SK-N-SH (cell line): ENCODE measurements at regions not wholly inside any gene's neighbourhood (a gene's known extent, or its start where the extent isn't known, plus 50 kb on each side); places are given as distances from the start of the nearest gene placed in this dataset.

Source experiments
- CTCF ChIA-PET: fragments of 300-600, 350-600 bp; formaldehyde crosslinking; extraction: SDS; loops from one replicate; lab custom pipeline; 2021; lab: Yijun Ruan, JAX
- POLR2A ChIA-PET: fragments of 350-600 bp; sonication (Branson Sonifier 250); formaldehyde crosslinking; extraction: SDS; loops from one replicate; lab custom pipeline; 2020; ENCODE audit warnings: antibody characterized with exemption, inconsistent platforms; lab: Yijun Ruan, JAX
- DNase-seq: peaks from one replicate; pipeline ENCODE4 v3.0.0; 2012
- H2AFZ ChIP-seq: fragments of 200-600 bp; sonication (generic); 2 replicates; pipeline ENCODE4 v1.8.1; 2016; ENCODE audit warnings: antibody characterized with exemption, mild to moderate bottlenecking, low read depth
- H3F3A ChIP-seq: fragments of 200-600 bp; sonication (generic); replicated peaks from 2 replicates; pipeline ENCODE3; 2016; ENCODE audit warnings: antibody characterized with exemption, mild to moderate bottlenecking; ENCODE audit not compliant: insufficient read depth
- H3K27ac ChIP-seq, 2 experiments: fragments of 200-500 bp in 1 of 2; fragments of 200-600 bp in 1 of 2; sonication (Bioruptor generic) in 1 of 2; sonication (generic), shearing (Covaris generic) in 1 of 2; 2 replicates each; pipeline versions ENCODE4 v1.5.1 to v1.6.1; 2014 to 2016; ENCODE audit warnings: low read depth in 2 of 2, inconsistent platforms in 1 of 2, low read length in 1 of 2, mild to moderate bottlenecking in 1 of 2, mixed read lengths in 1 of 2
- H3K27me3 ChIP-seq: fragments of 200-600 bp; sonication (generic), shearing (Covaris generic); 2 replicates; pipeline ENCODE4 v1.6.1; 2016; ENCODE audit warnings: mixed run types; ENCODE audit not compliant: insufficient read depth
- H3K36me3 ChIP-seq, 2 experiments: fragments of 200-500 bp in 1 of 2; fragments of 200-600 bp in 1 of 2; sonication (Bioruptor generic) in 1 of 2; sonication (generic) in 1 of 2; replicated peaks in 1 of 2; 2 replicates each; pipeline versions ENCODE3 to v1.5.1; 2014 to 2016; ENCODE audit warnings: low read length in 1 of 2, mild to moderate bottlenecking in 1 of 2; ENCODE audit not compliant: insufficient read depth in 2 of 2, control insufficient read depth in 1 of 2
- H3K4me1 ChIP-seq, 2 experiments: fragments of 200-500 bp in 1 of 2; fragments of 200-600 bp in 1 of 2; sonication (Bioruptor generic) in 1 of 2; sonication (generic), shearing (Covaris generic) in 1 of 2; 2 replicates each; pipeline versions ENCODE4 v1.5.1 to v1.6.1; 2014 to 2016; ENCODE audit warnings: low read depth in 1 of 2, low read length in 1 of 2, mixed run types in 1 of 2; ENCODE audit not compliant: insufficient read depth in 2 of 2, control insufficient read depth in 1 of 2
- H3K4me2 ChIP-seq: fragments of 200-600 bp; sonication (generic), shearing (Covaris generic); 2 replicates; pipeline ENCODE4 v1.6.1; 2017; ENCODE audit warnings: mixed run types
- H3K4me3 ChIP-seq, 2 experiments: fragments of 200-500 bp in 1 of 2; fragments of 200-600 bp in 1 of 2; sonication (Bioruptor generic) in 1 of 2; sonication (generic), shearing (Covaris generic) in 1 of 2; 2 replicates each; pipeline versions ENCODE4 v1.5.1 to v1.8.1; 2014 to 2016; ENCODE audit warnings: low read depth in 2 of 2, inconsistent platforms in 1 of 2, low read length in 1 of 2, mild to moderate bottlenecking in 1 of 2, mixed read lengths in 1 of 2, moderate library complexity in 1 of 2
- H3K79me2 ChIP-seq: fragments of 200-600 bp; sonication (generic); 2 replicates; pipeline ENCODE4 v1.8.1; 2017; ENCODE audit warnings: mild to moderate bottlenecking; ENCODE audit not compliant: insufficient read depth
- H3K9ac ChIP-seq: fragments of 200-600 bp; sonication (generic); 2 replicates; pipeline ENCODE4 v1.6.1; 2017; ENCODE audit warnings: mixed run types
- H3K9me2 ChIP-seq: fragments of 200-600 bp; sonication (generic); 2 replicates; pipeline ENCODE4 v1.6.1; 2017; ENCODE audit warnings: mixed run types
- H3K9me3 ChIP-seq: fragments of 200-600 bp; sonication (generic); 2 replicates; pipeline ENCODE4 v1.6.1; 2017; ENCODE audit warnings: mixed run types, mild to moderate bottlenecking, moderate library complexity
- H4K20me1 ChIP-seq: fragments of 200-600 bp; sonication (generic); 2 replicates; pipeline ENCODE4 v1.6.1; 2017; ENCODE audit warnings: mild to moderate bottlenecking, mixed run types; ENCODE audit not compliant: insufficient read depth
- CHD2 ChIP-seq: fragments of 150-350 bp; IDR thresholded peaks from 2 replicates; pipeline ENCODE4 v1.6.1; 2018; ENCODE audit warnings: low read length; ENCODE audit not compliant: partially characterized antibody
- ELF1 ChIP-seq: IDR thresholded peaks from 2 replicates; pipeline ENCODE4 v1.4.0; 2012
- EP300 ChIP-seq, 2 experiments: IDR thresholded peaks; 2 replicates each; pipeline versions ENCODE4 v1.4.0 to v1.6.1; 2012; ENCODE audit warnings: borderline replicate concordance in 1 of 2, low read depth in 1 of 2, low read length in 1 of 2
- EZH2phosphoT487 ChIP-seq: fragments of 200-600 bp; sonication (generic); IDR thresholded peaks from 2 replicates; pipeline ENCODE4 v1.6.1; 2017; ENCODE audit warnings: low read depth, mixed run types, mild to moderate bottlenecking, antibody characterized with exemption, moderate library complexity, borderline replicate concordance
- FOSL2 ChIP-seq: IDR thresholded peaks from 2 replicates; pipeline ENCODE4 v1.4.0; 2012; ENCODE audit warnings: low read depth, mild to moderate bottlenecking, moderate library complexity, borderline replicate concordance
- FOXJ3 ChIP-seq: sonication (generic); formaldehyde crosslinking; IDR thresholded peaks from 2 replicates; pipeline ENCODE4 v1.5.1; 2020; ENCODE audit warnings: mild to moderate bottlenecking, missing genetic modification reagents
- GABPA ChIP-seq: IDR thresholded peaks from 2 replicates; pipeline ENCODE4 v1.4.0; 2012; ENCODE audit warnings: low read depth, mild to moderate bottlenecking
- MEF2A ChIP-seq: IDR thresholded peaks from 2 replicates; pipeline ENCODE4 v1.4.0; 2012; ENCODE audit warnings: low read depth, borderline replicate concordance
- MXI1 ChIP-seq: IDR thresholded peaks from 2 replicates; pipeline ENCODE4 v1.6.1; 2012; ENCODE audit warnings: mild to moderate bottlenecking, low read depth, low read length, improper control_type of control experiment
- NFIC ChIP-seq: IDR thresholded peaks from 2 replicates; pipeline ENCODE4 v1.4.0; 2012; ENCODE audit warnings: borderline replicate concordance
- NRF1 ChIP-seq: IDR thresholded peaks from 2 replicates; pipeline ENCODE4 v1.6.1; 2012; ENCODE audit warnings: low read depth, mild to moderate bottlenecking, low read length
- RAD21 ChIP-seq: IDR thresholded peaks from 2 replicates; pipeline ENCODE4 v1.6.1; 2012; ENCODE audit warnings: mild to moderate bottlenecking, low read length
- RCOR1 ChIP-seq: fragments of 150-350 bp; IDR thresholded peaks from 2 replicates; pipeline ENCODE4 v1.6.1; 2017; ENCODE audit warnings: antibody characterized with exemption, low read length
- RFX5 ChIP-seq: IDR thresholded peaks from 2 replicates; pipeline ENCODE4 v1.6.1; 2012; ENCODE audit warnings: mild to moderate bottlenecking, improper control_type of control experiment, low read length
- RXRA ChIP-seq: IDR thresholded peaks from 2 replicates; pipeline ENCODE4 v1.4.0; 2012; ENCODE audit warnings: low read depth, mild to moderate bottlenecking, borderline replicate concordance
- SMC3 ChIP-seq: IDR thresholded peaks from 2 replicates; pipeline ENCODE4 v1.6.1; 2012; ENCODE audit warnings: low read depth, low read length, improper control_type of control experiment
- TEAD4 ChIP-seq: IDR thresholded peaks from 2 replicates; pipeline ENCODE4 v1.4.0; 2012; ENCODE audit warnings: mild to moderate bottlenecking, borderline replicate concordance; ENCODE audit not compliant: insufficient read depth
- YY1 ChIP-seq: IDR thresholded peaks from 2 replicates; pipeline ENCODE4 v1.4.0; 2012; ENCODE audit warnings: low read depth, mild to moderate bottlenecking
- WGBS: methylation state at CpG from one replicate; pipeline ENCODE4 v1.1.6; 2017; ENCODE audit warnings: low lambda C conversion rate; 5-methylcytosine and 5-hydroxymethylcytosine counted together
- TF ChIP-seq, protein P1 (sequence below): IDR thresholded peaks from 2 replicates; pipeline ENCODE4; 2012
- TF ChIP-seq, protein P2 (sequence below): IDR thresholded peaks from 2 replicates; pipeline ENCODE4 v1.4.0; 2012; ENCODE audit warnings: low read depth, borderline replicate concordance
- TF ChIP-seq, protein P3 (sequence below): fragments of 150-350 bp; IDR thresholded peaks from 2 replicates; pipeline ENCODE4 v1.6.1; 2016; ENCODE audit warnings: mild to moderate bottlenecking, low read depth, low read length

DNA sequence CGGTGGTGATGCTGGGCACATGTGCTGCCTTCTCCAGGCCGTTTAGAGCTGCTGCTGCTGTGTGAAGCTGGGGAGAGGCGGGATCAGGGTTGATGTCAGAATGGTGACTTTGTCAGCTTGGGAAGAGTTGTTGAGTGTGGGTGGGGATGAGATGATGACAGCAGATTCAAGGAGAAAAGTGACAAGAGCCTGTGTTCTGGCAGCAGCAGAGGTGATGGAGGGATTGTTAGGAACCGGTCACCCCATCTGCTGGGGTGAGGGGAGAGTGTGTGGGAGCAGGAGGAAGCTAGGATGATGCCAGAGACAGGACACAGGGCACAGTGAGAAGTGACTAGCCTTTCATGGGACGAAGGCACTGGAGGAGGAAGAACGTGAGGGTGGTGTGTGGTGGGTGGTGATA, 345.5 kb downstream of the RNF144A start:
- no peaks in the 10 kb centered on the region for H4K20me1 ChIP-seq
- POLR2A ChIA-PET, result no interaction called here
- H3K4me2 ChIP-seq, result no peak overlapping the region
- H3K27me3 ChIP-seq, result no peaks in the 10 kb centered on the region
- no peaks in the 10 kb centered on the region for H3K9me2 ChIP-seq
- no peak overlapping the region for H3K4me3 ChIP-seq
- no peak for DNase-seq
- no peaks in the 10 kb centered on the region for H3K9me3 ChIP-seq
- H3K27ac ChIP-seq, result no peak overlapping the region
- no peak overlapping the region for H3K9ac ChIP-seq
- H3K4me1 ChIP-seq, result 0 out of 4 replicates have a peak, but pooled peaks cover 0 to 1% of the 10 kb centered on the region in 2 experiments
- H2AFZ ChIP-seq, result no peak overlapping the region
- CTCF ChIA-PET, result no interaction called here
- no peaks in the 10 kb centered on the region for H3K36me3 ChIP-seq
- 56% methylated on average over 6 of the region's 6 CpGs for WGBS
- H3K79me2 ChIP-seq, result no peaks in the 10 kb centered on the region
- no peaks in the 10 kb centered on the region for H3F3A ChIP-seq
- TF ChIP-seq, protein P1, sequence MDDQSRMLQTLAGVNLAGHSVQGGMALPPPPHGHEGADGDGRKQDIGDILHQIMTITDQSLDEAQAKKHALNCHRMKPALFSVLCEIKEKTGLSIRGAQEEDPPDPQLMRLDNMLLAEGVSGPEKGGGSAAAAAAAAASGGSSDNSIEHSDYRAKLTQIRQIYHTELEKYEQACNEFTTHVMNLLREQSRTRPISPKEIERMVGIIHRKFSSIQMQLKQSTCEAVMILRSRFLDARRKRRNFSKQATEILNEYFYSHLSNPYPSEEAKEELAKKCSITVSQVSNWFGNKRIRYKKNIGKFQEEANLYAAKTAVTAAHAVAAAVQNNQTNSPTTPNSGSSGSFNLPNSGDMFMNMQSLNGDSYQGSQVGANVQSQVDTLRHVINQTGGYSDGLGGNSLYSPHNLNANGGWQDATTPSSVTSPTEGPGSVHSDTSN, result no peak
- TF ChIP-seq NRF1 (no peak), EP300 (IDR thresholded peaks at IDR 0.05; ENCODE audit: borderline replicate concordance in 1 of 2, low read depth in 1 of 2, low read length in 1 of 2) (no peak), TEAD4 (no peak), FOSL2 (no peak), YY1 (no peak), MXI1 (no peak), GABPA (no peak), RCOR1 (no peak)
- TF ChIP-seq, protein P2, sequence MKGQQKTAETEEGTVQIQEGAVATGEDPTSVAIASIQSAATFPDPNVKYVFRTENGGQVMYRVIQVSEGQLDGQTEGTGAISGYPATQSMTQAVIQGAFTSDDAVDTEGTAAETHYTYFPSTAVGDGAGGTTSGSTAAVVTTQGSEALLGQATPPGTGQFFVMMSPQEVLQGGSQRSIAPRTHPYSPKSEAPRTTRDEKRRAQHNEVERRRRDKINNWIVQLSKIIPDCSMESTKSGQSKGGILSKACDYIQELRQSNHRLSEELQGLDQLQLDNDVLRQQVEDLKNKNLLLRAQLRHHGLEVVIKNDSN, result no peak

DNA sequence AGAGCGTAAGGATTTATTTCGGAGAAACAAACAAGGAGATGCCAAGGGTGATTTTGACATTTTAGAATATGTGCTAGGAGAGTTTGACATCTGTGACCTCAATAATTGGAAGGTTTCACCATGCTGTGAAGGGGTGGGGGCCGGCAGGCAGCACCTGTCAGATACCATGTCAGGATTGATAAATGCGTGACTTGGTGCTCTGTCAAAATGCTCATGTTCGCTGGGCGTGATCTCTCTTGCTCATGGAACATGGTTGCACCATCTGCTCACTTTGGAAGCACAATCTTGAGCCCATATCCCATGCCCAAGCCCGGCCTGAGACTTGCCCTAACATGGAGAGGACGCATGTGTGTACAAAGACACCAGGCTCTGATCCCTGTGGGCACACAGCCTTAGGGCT, 347.6 kb downstream of the RNF144A start:
- Histone ChIP-seq H3K79me2 (no peaks in the 10 kb centered on the region), H3K4me3 (no peak overlapping the region), H3K9me2 (no peaks in the 10 kb centered on the region), H3K4me1 (peaks cover 0 to 5% of the 10 kb centered on the region in 2 experiments; a peak in 1 of 4 replicates), H3K27ac (no peak overlapping the region), H4K20me1 (no peaks in the 10 kb centered on the region), H3K9ac (no peak overlapping the region), H3F3A (no peaks in the 10 kb centered on the region), H3K36me3 (no peaks in the 10 kb centered on the region), H2AFZ (no peak overlapping the region), H3K27me3 (no peaks in the 10 kb centered on the region), H3K4me2 (no peak overlapping the region), H3K9me3 (no peaks in the 10 kb centered on the region)
- no peak for DNase-seq
- WGBS, result 76% methylated on average over 8 of the region's 8 CpGs
- ChIA-PET POLR2A (no interaction called here), CTCF (interaction anchor here (1.1 kb wide), 1 partner anchor 10 kb away, joined by 3 read pairs; no protein-coding TSS in a partner anchor)
- TF ChIP-seq RXRA (no peak), CHD2 (no peak), MEF2A (no peak), YY1 (no peak), NFIC (no peak), ELF1 (no peak), EP300 (IDR thresholded peaks at IDR 0.05; ENCODE audit: borderline replicate concordance in 1 of 2, low read depth in 1 of 2, low read length in 1 of 2) (no peak), RAD21 (no peak), TEAD4 (no peak), FOXJ3 (CRISPR knock-in tag) (no peak), EZH2phosphoT487 (no peak), RFX5 (no peak), SMC3 (no peak)
- TF ChIP-seq, protein P2, result no peak
- TF ChIP-seq, protein P3, sequence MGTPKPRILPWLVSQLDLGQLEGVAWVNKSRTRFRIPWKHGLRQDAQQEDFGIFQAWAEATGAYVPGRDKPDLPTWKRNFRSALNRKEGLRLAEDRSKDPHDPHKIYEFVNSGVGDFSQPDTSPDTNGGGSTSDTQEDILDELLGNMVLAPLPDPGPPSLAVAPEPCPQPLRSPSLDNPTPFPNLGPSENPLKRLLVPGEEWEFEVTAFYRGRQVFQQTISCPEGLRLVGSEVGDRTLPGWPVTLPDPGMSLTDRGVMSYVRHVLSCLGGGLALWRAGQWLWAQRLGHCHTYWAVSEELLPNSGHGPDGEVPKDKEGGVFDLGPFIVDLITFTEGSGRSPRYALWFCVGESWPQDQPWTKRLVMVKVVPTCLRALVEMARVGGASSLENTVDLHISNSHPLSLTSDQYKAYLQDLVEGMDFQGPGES, result no peak
